ENCODE measurements at regions not wholly inside any gene's neighbourhood (a gene's known extent, or its start where the extent isn't known, plus 50 kb on each side); places are given as distances from the start of the nearest gene placed in this dataset.

- ChIA-PET CTCF (interaction anchor here (0.6 kb wide), 2 partner anchors 14 to 123 kb away, joined by 8 to 11 read pairs; no protein-coding TSS in a partner anchor), POLR2A (ENCODE audit: unreplicated experiment) (interaction anchor here (0.8 kb wide), 1 partner anchor 142 kb away, joined by 3 read pairs; no protein-coding TSS in a partner anchor)
- TF ChIP-seq CTCF (conservative IDR thresholded peaks at IDR 0.05) (no peak), EZH2 (IDR thresholded peaks at IDR 0.05; ENCODE audit: low read depth) (no peak)
- H3K9me2 ChIP-seq (ENCODE audit: insufficient read depth), result no peaks in the 10 kb centered on the region
- BruUV-seq (replicated peaks), result no TSS peak
- no peak overlapping the region for H3K27ac ChIP-seq
- no peaks in the 10 kb centered on the region for H3K9me3 ChIP-seq (ENCODE audit: insufficient read depth, low read depth)
- no peaks in the 10 kb centered on the region for H3K4me1 ChIP-seq (replicated peaks; ENCODE audit: insufficient read depth)
- no peak overlapping the region for H3K4me3 ChIP-seq
- intact Hi-C loops (cut with micrococcal nuclease; ENCODE audit: unreplicated experiment), result no loop called here
- H3K79me2 ChIP-seq (ENCODE audit: low read depth), result no peaks in the 10 kb centered on the region
- DNase-seq, result no peak
- H3K4me2 ChIP-seq, result no peak overlapping the region
- H4K20me1 ChIP-seq (ENCODE audit: insufficient read depth), result no peaks in the 10 kb centered on the region
- 0 out of 2 replicates have a peak, but pooled peaks cover 5% of the 10 kb centered on the region for H3F3A ChIP-seq (ENCODE audit: insufficient read depth, low read depth)
- H3K27me3 ChIP-seq (ENCODE audit: insufficient read depth, low read depth), result no peaks in the 10 kb centered on the region
- H3K36me3 ChIP-seq (ENCODE audit: low read depth), result no peaks in the 10 kb centered on the region
- H2AFZ ChIP-seq, result no peak overlapping the region
Measured at GRCh38 chr9:129309041-129309430, 131.0 kb upstream of the IER5L start.

- Histone ChIP-seq H3K36me3 (ENCODE audit: low read depth) (no peaks in the 10 kb centered on the region), H3K27ac (no peak overlapping the region), H3K4me3 (no peak overlapping the region), H3K4me1 (replicated peaks; ENCODE audit: insufficient read depth) (no peaks in the 10 kb centered on the region), H3K9me3 (ENCODE audit: insufficient read depth, low read depth) (peaks cover 9% of the 10 kb centered on the region; the same call in 1 of the 2 replicates), H3F3A (ENCODE audit: insufficient read depth, low read depth) (0 out of 2 replicates have a peak, but pooled peaks cover 5% of the 10 kb centered on the region), H3K27me3 (ENCODE audit: insufficient read depth, low read depth) (no peaks in the 10 kb centered on the region), H3K9me2 (ENCODE audit: insufficient read depth) (no peaks in the 10 kb centered on the region), H2AFZ (no peak overlapping the region), H3K79me2 (ENCODE audit: low read depth) (no peaks in the 10 kb centered on the region), H4K20me1 (ENCODE audit: insufficient read depth) (no peaks in the 10 kb centered on the region), H3K4me2 (no peak overlapping the region)
- no peak for DNase-seq
- CTCF ChIA-PET, result no interaction called here
- no peak for TF ChIP-seq CTCF (conservative IDR thresholded peaks at IDR 0.05)
- TF ChIP-seq EZH2 (IDR thresholded peaks at IDR 0.05; ENCODE audit: low read depth), result no peak
- POLR2A ChIA-PET (ENCODE audit: unreplicated experiment), result interaction anchor here (0.6 kb wide), 1 partner anchor 253 kb away, joined by 9 read pairs; no protein-coding TSS in a partner anchor
- BruUV-seq (replicated peaks), result no TSS peak
- intact Hi-C loops (cut with micrococcal nuclease; ENCODE audit: unreplicated experiment), result no loop called here
Measured at GRCh38 chr9:129307227-129307970, 129.3 kb upstream of the IER5L start.

GRCh38 chr9:129306318-129306973 lies 128.4 kb upstream of the IER5L start:
- Histone ChIP-seq H3K36me3 (ENCODE audit: low read depth) (no peaks in the 10 kb centered on the region), H2AFZ (no peak overlapping the region), H3F3A (ENCODE audit: insufficient read depth, low read depth) (0 out of 2 replicates have a peak, but pooled peaks cover 5% of the 10 kb centered on the region), H3K27me3 (ENCODE audit: insufficient read depth, low read depth) (no peaks in the 10 kb centered on the region), H3K9me3 (ENCODE audit: insufficient read depth, low read depth) (peaks cover 18% of the 10 kb centered on the region), H4K20me1 (ENCODE audit: insufficient read depth) (no peaks in the 10 kb centered on the region), H3K4me1 (replicated peaks; ENCODE audit: insufficient read depth) (no peaks in the 10 kb centered on the region), H3K9me2 (ENCODE audit: insufficient read depth) (no peaks in the 10 kb centered on the region), H3K79me2 (ENCODE audit: low read depth) (no peaks in the 10 kb centered on the region), H3K4me3 (no peak overlapping the region), H3K27ac (no peak overlapping the region), H3K4me2 (no peak overlapping the region)
- ChIA-PET CTCF (no interaction called here), POLR2A (ENCODE audit: unreplicated experiment) (no interaction called here)
- TF ChIP-seq EZH2 (IDR thresholded peaks at IDR 0.05; ENCODE audit: low read depth) (no peak), CTCF (conservative IDR thresholded peaks at IDR 0.05) (no peak)
- intact Hi-C loops (cut with micrococcal nuclease; ENCODE audit: unreplicated experiment), result no loop called here
- BruUV-seq (replicated peaks), result no TSS peak
- DNase-seq, result no peak
